ENCODE measurements at regions not wholly inside any gene's neighbourhood (a gene's known extent, or its start where the extent isn't known, plus 50 kb on each side); places are given as distances from the start of the nearest gene placed in this dataset.

DNA sequence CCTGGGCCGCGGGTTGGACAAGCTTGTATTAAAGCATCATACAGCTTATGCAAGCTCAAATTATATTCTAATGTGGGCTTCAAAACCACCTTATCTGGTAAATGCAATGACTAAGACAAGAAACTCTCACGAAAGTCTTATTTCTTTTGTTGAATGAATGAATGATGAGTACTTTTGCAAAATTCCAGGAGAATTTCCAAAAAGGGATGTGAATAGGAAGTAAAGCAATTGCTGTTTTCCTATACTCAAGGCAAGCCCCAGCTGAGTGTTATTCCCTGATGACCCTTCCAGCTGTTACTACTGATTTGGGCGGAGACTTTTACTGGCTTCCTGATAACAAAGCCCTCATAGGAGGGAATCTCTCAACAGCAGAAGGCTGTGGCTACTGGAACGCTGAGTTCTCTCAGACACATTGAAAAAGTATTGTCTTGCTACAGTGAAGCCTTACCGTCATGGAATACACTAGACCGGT is 162.8 kb downstream of the SREK1 start:
- no peak for DNase-seq

GRCh38 chr5:66307647-66308241 is 163.6 kb downstream of the SREK1 start:
- DNase-seq = peak; percentile 64

DNA sequence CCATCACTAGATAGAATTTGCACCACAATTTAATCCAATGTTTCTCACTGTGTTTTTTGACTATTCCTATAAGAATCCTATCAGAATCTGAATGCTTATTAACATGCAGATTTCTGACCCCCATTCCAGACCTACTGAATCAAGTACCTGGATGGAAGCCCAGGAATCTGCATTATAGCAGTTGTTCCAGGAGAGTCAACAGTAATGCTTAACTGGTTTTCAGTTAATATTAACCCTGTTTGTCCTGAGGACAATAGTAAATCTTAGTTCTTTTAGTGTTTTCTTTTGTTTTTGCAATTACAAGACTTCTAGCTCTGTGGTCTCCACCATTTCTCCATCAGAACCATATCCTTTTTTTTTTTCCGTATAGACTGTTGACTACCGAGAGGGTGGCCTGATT is 168.2 kb downstream of the SREK1 start:
- DNase-seq = no peak

DNA sequence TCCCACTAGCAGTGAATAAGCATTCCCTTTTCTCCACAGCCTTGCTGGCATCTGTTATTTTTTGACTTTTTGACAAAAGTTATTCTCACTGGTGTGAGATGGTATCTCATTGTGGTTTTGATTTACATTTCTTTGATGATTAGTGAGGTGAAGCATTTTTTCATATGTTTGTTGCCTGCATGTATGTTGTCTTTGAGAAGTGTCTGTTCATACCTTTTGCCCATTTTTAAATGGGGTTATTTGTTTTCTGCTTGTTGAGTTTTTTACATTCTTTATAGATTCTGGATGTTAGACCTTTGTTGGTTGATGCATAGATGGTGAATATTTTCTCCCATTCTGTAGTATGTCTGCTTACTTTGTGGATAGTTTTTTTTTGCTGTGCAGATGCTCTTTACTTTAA is 171.7 kb downstream of the SREK1 start:
- no peak for DNase-seq

DNA sequence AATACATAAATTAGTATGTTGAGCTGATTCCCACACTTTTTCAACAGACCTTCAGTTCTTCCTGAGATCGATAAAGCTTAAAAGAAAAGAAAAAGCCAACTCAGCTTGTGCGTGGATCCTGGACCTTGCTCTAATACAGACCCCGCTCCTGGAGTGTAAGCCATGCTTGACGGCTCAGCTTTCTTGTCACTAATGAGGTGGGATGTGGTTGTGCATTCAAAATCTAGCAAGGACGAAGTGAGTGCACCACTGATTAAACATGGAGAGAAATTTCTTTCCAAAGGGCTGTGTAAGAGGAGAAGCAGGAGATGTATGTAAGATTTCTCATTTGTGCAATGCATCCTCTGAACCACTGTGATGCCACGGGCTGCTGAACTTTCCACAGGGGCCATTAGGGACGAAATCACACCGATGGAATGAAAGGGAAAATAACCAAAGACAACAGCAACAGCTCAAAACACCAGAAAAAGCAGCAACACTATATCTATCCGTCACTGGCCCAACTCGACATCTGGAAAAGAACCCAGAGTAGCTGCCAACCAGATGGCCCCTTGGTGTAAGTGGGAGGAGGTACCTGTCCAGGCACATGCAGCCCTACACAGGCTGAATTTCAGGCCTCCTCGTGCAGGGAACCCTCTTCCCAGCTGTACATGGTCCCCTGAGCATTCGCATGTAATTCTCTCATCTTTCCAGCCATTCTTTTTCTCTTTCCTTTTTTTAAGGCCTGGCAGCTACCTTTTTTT is 178.9 kb downstream of the SREK1 start:
- DNase-seq = no peak

- no peak for DNase-seq
Measured at GRCh38 chr5:66323529-66323895, 179.4 kb downstream of the SREK1 start.

DNA sequence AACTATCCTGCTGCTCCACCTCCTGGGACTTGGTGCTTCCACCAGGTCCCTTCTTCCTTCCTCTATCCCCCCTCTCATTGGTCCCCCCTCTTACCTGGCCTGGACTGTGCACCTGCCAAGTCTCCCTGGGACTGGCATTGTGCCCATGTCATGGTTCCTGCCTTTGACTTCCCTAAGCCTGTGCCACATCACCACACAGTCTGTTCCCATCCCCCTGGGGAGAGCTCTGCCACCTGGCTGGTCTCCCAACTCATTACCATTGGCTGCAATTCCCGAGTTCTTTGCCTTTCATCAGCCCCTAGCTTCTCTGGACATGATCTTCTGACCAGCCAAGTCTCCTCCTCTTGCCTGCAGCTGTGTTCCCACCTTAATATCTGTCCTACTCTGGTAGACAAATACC is 180.3 kb downstream of the SREK1 start:
- no peak for DNase-seq

DNA sequence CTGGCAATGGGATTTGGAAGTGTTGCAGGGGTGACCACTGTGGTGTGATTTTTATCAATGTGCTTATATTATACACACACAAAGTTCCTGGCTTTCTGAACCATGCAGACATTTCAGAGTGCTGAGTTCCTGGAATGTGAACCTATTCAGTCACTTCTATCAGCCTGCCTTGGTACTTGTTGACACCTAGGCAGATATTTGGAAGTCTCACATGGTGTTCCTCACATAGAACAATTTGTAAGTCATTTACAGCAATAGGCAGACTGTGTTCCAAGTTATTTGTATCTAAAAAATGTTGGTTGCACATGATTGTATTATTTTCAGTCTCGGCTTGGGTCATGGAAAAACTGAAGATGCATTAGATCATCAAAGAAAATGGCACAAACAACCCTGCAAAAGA is 182.2 kb downstream of the SREK1 start:
- DNase-seq = no peak

GRCh38 chr5:66327008-66327407 is 182.9 kb downstream of the SREK1 start:
- no peak for DNase-seq

DNA sequence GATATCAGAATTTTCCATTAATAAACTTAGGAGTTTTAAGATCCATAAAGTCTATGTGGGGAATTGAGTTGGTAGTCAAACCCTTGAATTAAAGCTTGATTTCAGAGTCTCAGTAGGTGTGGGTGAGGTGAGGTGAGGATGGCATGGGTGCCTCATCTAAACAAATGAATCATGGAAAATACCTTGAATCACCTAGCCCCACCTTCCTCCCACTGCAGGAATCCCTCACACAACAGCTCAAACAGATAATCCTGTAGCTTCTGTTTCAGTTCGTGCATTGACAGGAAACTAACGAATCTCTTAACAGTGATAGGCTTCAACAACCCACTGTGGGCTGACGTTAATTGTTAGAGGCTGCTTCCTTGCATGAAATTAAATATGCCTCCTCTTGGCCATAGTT is 185.0 kb downstream of the SREK1 start:
- DNase-seq = no peak

DNA sequence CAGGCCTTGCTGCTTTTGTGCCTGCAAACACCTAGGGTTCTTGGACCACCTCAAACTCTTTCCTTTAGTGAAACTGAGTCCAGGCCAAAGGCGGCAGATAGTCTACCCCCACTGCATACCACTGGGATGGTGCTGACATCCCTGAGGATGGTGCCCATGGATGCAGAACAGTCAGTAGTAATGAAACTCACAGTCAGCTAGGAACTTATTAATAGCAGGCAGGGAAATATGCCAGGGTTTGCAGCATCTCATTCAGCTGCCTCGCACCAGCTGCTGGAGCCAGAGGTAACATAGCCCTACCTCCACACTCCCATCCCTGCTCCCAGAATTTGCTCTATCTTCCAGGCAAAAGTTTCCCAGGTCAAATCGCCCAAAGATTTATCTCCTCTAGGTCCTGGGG is 189.1 kb downstream of the SREK1 start:
- no peak for DNase-seq

- DNase-seq = no peak
Measured at GRCh38 chr5:66337626-66338226, 193.6 kb downstream of the SREK1 start.

DNA sequence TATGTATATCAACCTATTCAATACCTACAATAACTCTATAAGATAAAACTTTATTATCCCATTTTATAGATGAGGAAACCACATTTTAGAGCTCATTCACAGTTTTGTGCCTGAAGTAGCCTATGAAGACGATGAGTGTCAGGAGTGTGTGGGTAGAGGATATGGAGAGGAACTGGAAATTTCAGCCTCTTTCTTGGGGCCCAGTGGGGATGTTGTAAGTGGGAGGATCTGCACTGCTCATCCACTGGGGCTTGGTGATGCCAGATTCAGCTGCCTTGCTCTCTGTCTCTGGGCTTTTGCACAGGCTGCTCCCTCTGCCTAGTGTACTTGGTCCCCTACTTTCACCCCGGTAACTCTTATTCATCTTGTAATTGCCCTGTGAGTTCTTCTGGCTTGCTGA is 194.7 kb downstream of the SREK1 start:
- no peak for DNase-seq

GRCh38 chr5:66339896-66340295 is 195.8 kb downstream of the SREK1 start:
- DNase-seq = no peak

- DNase-seq = no peak
Measured at GRCh38 chr5:66340786-66341185, 196.7 kb downstream of the SREK1 start.

DNA sequence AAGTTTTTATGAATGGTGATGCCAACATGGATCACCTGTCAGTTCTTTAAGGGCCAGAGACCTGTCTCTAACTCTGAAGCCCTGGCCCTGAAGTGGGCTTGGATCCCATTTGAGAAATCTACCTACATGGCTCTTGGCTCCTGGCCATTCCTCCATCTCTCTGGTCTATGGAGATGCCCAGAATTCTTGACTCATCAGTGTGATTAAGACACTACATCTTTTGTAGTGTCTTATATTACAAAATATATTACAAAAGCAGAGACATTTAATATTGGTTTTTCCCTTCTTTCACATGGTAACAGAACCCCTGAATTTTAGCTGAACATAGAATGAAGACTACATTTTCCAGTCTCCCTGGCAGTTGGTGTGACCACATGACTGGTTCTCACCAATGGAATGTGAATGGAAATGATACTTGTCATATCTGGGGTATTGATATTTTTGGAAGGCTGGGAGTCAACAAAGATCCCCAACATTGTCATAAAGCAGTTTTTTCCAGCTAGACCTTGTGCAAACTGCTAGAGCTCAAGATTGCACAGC is 198.3 kb downstream of the SREK1 start:
- no peak for DNase-seq

- DNase-seq = no peak
Measured at GRCh38 chr5:66343370-66344071, 199.4 kb downstream of the SREK1 start.

- no peak for DNase-seq
Measured at GRCh38 chr5:66344544-66344943, 200.4 kb downstream of the SREK1 start.

DNA sequence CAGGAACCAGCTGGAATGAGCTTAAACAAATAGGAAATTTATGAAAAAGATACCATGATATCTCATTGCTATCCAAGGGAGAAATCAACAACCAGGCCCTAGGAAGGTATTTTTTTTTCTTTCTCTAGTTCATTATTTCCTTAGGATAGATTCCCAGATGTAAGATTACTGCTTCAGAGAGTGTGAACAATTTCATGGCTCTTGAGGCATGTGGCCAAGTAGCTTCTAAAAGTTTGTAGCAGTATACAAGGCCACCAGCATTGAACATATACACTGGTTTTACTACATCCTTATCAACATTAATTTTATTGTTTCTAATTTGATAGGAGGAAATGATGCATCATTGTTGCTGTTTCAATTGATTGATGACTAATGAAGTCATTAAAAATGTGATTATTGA is 201.2 kb downstream of the SREK1 start:
- DNase-seq = no peak

DNA sequence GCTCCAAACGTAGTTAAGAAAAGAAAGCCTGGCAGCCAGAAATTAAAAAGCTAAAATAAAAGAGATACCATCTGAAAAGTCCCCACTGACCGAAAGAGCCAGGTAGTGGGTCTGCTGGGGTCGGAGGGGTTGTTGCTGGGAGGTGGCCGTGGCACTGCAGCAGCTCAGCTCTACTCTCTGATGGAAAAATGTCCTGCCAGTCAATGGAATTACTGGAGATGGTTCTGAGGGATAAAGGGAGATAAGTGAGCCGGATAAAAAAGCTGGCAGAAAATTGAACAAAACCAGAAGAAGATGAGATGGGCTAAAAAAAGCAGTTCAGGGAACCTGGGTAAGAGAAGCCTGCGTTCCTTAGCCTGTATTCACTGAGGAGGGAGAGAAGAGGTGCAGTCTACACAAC is 202.8 kb downstream of the SREK1 start:
- DNase-seq = no peak

GRCh38 chr5:66348387-66349125 is 204.5 kb downstream of the SREK1 start:
- no peak for DNase-seq

- DNase-seq = no peak
Measured at GRCh38 chr5:66351813-66352212, 207.7 kb downstream of the SREK1 start.

GRCh38 chr5:66353186-66353585 is 209.1 kb downstream of the SREK1 start:
- no peak for DNase-seq
